ENCODE measurements at regions not wholly inside any gene's neighbourhood (a gene's known extent, or its start where the extent isn't known, plus 50 kb on each side); places are given as distances from the start of the nearest gene placed in this dataset.

DNA sequence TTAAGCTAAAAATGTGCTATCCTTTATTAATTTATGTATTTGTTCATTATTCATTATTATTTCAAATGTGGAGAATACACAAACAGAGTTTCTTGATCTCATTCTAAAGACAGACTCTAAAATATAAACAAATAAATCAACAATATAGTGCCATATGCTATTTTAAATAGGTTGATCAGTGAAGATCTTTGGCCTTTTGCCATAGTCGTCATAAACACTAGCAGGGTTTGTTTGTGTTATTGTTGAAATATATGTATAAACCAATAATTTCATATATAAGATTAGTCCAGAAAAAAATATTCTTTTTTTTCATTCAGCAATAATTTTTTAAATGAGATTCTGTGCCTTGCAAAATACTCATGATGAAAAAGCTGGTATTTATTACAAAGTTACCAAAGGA lies 62.1 kb upstream of the KYNU start:
- TF ChIP-seq, protein P1, sequence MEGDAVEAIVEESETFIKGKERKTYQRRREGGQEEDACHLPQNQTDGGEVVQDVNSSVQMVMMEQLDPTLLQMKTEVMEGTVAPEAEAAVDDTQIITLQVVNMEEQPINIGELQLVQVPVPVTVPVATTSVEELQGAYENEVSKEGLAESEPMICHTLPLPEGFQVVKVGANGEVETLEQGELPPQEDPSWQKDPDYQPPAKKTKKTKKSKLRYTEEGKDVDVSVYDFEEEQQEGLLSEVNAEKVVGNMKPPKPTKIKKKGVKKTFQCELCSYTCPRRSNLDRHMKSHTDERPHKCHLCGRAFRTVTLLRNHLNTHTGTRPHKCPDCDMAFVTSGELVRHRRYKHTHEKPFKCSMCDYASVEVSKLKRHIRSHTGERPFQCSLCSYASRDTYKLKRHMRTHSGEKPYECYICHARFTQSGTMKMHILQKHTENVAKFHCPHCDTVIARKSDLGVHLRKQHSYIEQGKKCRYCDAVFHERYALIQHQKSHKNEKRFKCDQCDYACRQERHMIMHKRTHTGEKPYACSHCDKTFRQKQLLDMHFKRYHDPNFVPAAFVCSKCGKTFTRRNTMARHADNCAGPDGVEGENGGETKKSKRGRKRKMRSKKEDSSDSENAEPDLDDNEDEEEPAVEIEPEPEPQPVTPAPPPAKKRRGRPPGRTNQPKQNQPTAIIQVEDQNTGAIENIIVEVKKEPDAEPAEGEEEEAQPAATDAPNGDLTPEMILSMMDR (conservative IDR thresholded peaks at IDR 0.05 in 1 of 2, IDR thresholded peaks at IDR 0.05 in 1 of 2; ENCODE audit: extremely low read depth in 1 of 2, insufficient read depth in 1 of 2, low read depth in 1 of 2, low read length in 2 of 2): no peak
- TF ChIP-seq EZH2 (IDR thresholded peaks at IDR 0.05; ENCODE audit: borderline replicate concordance, low read length): no peak
